ENCODE measurements at regions not wholly inside any gene's neighbourhood (a gene's known extent, or its start where the extent isn't known, plus 50 kb on each side); places are given as distances from the start of the nearest gene placed in this dataset.

DNA sequence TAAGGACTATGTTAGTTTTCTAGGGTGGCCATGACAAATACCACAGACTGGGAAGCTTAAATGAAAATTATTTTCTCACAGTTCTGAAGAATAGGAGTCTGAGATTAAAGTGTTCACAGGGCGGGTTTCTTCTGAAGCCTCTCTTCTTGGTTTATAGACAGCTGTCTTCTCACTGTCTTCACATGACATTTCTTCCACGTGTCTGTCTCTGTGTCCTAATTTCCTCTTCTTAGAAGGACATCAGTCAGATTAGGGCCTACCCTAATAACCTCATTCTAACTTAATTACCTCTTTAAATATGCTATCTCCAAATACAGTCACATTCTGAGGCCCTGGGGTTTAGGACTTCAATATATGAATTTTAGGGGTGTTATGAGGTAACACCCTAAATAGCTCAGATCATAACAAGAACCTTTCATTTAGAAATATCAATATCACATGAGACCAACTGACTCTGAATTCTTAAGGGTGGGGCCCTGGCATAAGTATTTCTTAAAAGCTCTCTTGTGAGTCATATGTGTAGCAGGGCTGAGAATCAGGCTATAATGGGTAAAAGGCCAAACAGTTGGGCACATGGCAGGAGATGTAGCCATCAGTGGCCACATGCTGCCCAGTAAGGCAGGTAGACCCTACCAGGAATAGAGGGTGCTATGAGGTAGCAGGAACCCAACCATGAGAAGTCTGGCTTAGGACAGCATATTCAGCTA is 62.0 kb upstream of the TENT5A start:
- no peaks in the 10 kb centered on the region for H3K27me3 ChIP-seq (ENCODE audit: insufficient read depth, low read length)
- no peak overlapping the region for H3K4me3 ChIP-seq (ENCODE audit: low read length)
- H3K4me1 ChIP-seq (ENCODE audit: insufficient read depth, low read length), result no peaks in the 10 kb centered on the region
- H3K36me3 ChIP-seq (ENCODE audit: insufficient read depth, low read length), result no peaks in the 10 kb centered on the region
- H2AFZ ChIP-seq (ENCODE audit: low read depth, low read length), result no peak overlapping the region
- no peaks in the 10 kb centered on the region for H3K9me3 ChIP-seq (ENCODE audit: low read length)

DNA sequence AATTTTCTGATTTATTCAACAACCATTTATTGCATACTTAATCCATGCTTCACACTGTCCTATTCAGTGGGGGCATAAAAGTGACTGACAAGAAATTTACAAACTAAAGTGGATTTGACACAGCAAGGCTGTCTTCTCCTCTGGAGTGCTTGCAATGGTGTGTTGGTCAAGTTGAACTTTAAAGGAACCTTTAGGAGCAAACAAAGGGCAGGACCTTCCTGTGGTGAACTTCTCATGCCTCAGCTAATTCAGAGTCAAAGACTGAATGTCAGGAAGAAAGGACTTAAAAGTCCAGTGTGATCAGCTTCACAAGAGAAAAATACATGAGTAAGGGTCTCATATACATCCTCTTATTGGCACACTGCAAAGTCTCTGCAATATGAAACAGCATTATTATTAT is 60.8 kb upstream of the TENT5A start:
- H3K4me1 ChIP-seq (ENCODE audit: insufficient read depth, low read length), result no peaks in the 10 kb centered on the region
- no peaks in the 10 kb centered on the region for H3K27me3 ChIP-seq (ENCODE audit: insufficient read depth, low read length)
- H3K36me3 ChIP-seq (ENCODE audit: insufficient read depth, low read length), result no peaks in the 10 kb centered on the region
- H2AFZ ChIP-seq (ENCODE audit: low read depth, low read length), result no peak overlapping the region
- no peak overlapping the region for H3K4me3 ChIP-seq (ENCODE audit: low read length)
- H3K9me3 ChIP-seq (ENCODE audit: low read length), result no peaks in the 10 kb centered on the region

DNA sequence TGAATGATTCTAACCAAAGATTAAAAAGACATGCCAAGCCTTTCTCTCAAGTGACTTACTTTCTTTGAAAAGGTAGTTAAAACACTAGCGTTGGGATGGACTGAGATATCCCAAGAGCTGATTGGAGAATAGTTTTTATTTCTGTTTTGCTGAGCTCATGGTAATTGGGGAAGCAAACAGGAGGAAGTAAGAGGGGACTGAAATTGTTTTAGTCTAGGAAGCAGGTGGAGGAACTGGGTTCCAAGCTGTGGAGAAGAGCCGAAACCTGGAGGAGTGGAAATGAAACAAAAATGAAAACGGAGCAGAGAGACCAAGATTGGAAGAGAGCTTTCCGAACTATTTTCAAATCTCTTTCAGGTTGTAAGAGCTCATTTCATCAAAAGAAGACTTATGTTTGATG is 59.9 kb upstream of the TENT5A start:
- Histone ChIP-seq H2AFZ (ENCODE audit: low read depth, low read length) (no peak overlapping the region), H3K9me3 (ENCODE audit: low read length) (no peaks in the 10 kb centered on the region), H3K27me3 (ENCODE audit: insufficient read depth, low read length) (no peaks in the 10 kb centered on the region), H3K4me3 (ENCODE audit: low read length) (no peak overlapping the region), H3K36me3 (ENCODE audit: insufficient read depth, low read length) (no peaks in the 10 kb centered on the region), H3K4me1 (ENCODE audit: insufficient read depth, low read length) (no peaks in the 10 kb centered on the region)

DNA sequence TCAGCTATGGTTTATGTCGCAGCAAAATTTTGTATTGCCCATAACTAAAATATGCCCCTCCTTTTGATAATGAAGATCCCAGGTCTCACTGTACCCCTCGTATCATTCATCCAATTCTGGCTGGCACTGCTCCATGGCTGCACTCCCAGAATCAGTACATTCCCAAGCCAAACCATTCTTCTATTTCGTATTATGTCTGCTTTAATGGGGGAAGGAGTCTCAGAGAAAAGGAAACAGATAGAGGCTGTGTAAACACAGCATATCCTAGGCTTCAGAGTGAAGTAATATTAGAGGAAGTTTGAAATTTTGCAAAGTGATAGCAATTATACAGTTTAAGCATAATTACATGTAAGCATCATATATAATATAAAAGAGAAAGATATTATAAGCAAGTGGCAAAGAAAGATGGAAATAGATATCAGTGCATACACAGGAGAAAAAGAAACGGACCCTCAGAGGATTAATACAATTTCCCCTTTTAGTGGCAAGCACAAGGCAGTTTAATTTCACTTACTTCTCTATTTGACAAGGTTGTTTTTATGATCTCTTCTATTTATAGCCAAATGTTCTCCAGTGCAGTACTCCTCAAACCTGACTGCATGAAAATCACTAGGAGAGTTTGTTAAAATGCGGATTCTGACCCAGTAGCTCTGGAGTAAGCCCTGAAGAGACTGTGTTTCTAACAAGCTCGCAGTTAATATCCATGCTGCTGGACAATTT is 56.5 kb upstream of the TENT5A start:
- no peaks in the 10 kb centered on the region for H3K36me3 ChIP-seq (ENCODE audit: insufficient read depth, low read length)
- H3K4me1 ChIP-seq (ENCODE audit: insufficient read depth, low read length), result no peaks in the 10 kb centered on the region
- no peak overlapping the region for H3K4me3 ChIP-seq (ENCODE audit: low read length)
- H2AFZ ChIP-seq (ENCODE audit: low read depth, low read length), result no peak overlapping the region
- H3K27me3 ChIP-seq (ENCODE audit: insufficient read depth, low read length), result no peaks in the 10 kb centered on the region
- H3K9me3 ChIP-seq (ENCODE audit: low read length), result no peaks in the 10 kb centered on the region

DNA sequence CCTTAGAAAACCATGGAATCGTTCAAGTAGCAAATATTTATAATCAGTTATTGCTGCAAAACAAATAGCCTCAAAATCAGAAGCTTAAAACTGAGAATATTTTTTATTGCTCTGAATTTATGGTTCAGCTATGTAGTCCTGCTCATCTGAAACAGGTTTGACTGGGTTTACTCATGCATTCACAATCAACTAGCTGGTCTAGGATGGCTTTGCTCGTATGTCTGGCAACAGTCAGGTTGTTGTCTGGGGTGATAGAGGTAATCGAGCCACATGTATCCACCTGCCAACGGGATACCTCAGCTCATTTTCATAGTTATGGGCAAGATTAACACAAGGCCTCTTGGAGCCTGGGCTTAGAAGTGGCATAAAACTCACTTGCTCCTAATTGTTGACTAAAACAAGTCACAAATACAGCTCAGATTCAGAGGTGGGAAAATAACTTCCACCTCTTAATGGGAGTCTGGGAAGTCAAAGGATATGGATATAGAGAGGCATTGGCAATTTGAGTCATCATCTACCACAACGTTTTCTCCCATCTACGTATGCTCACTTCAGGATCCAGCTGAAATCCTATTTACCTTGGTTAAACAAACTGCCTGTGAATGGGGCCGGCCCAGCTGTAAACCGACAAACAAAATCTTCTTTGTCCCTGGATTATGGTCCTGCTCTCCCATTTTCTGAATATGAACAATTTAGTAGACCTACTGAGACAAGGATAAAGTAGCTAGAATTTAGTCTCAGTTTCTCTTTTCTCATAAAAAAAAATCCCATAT is 54.5 kb upstream of the TENT5A start:
- Histone ChIP-seq H3K4me1 (ENCODE audit: insufficient read depth, low read length) (no peaks in the 10 kb centered on the region), H3K36me3 (ENCODE audit: insufficient read depth, low read length) (no peaks in the 10 kb centered on the region), H3K4me3 (ENCODE audit: low read length) (no peak overlapping the region), H2AFZ (ENCODE audit: low read depth, low read length) (no peak overlapping the region), H3K27me3 (ENCODE audit: insufficient read depth, low read length) (no peaks in the 10 kb centered on the region), H3K9me3 (ENCODE audit: low read length) (no peaks in the 10 kb centered on the region)

DNA sequence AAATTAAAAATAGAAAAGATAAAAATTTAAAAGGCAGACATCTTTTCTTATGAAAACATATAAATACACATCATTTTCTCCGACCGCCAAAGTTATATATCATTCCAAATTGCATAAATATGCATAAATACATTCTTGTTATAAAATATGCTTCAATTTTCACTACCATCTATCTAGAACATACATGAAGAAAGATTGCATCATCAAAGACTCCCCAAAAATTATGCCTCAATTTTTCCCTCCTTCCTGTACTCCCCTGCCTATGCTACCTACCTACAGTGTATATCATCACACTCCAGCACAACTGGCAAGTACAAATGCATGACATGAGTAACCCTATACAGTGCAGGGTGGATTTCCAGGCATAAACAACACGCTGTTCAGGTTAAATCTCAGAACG is 49.9 kb upstream of the TENT5A start:
- Histone ChIP-seq H3K4me1 (ENCODE audit: insufficient read depth, low read length) (no peaks in the 10 kb centered on the region), H3K4me3 (ENCODE audit: low read length) (no peak overlapping the region)

More for the DNA sequence above, 49.9 kb upstream of the TENT5A start:
- Histone ChIP-seq H2AFZ (ENCODE audit: low read depth, low read length) (no peak overlapping the region), H3K36me3 (ENCODE audit: insufficient read depth, low read length) (no peaks in the 10 kb centered on the region), H3K27me3 (ENCODE audit: insufficient read depth, low read length) (no peaks in the 10 kb centered on the region), H3K9me3 (ENCODE audit: low read length) (no peaks in the 10 kb centered on the region)
